Effector CD8-positive, alpha-beta T cell (primary cell): ENCODE measurements at regions not wholly inside any gene's neighbourhood (a gene's known extent, or its start where the extent isn't known, plus 50 kb on each side); places are given as distances from the start of the nearest gene placed in this dataset.

Source experiments
- DNase-seq: peaks from one replicate; lab custom pipeline; 2025; lab: John Stamatoyannopoulos, UW

- no peak for DNase-seq
Observed at GRCh38 chr2:2765839-2766495, 434.9 kb upstream of the MYT1L start.

GRCh38 chr2:2765176-2765800 is 434.2 kb upstream of the MYT1L start:
- DNase-seq: no peak

GRCh38 chr2:2764739-2765138 is 433.7 kb upstream of the MYT1L start:
- no peak for DNase-seq

GRCh38 chr2:2764001-2764355 is 432.9 kb upstream of the MYT1L start:
- DNase-seq: no peak

GRCh38 chr2:2763351-2764000 is 432.4 kb upstream of the MYT1L start:
- DNase-seq: no peak

GRCh38 chr2:2762913-2763312 is 431.8 kb upstream of the MYT1L start:
- no peak for DNase-seq

GRCh38 chr2:2762166-2762908 is 431.3 kb upstream of the MYT1L start:
- DNase-seq: no peak

GRCh38 chr2:2758793-2759367 is 427.8 kb upstream of the MYT1L start:
- DNase-seq: no peak

GRCh38 chr2:2757764-2758163 is 426.7 kb upstream of the MYT1L start:
- DNase-seq: no peak

- no peak for DNase-seq
Observed at GRCh38 chr2:2756886-2757285, 425.8 kb upstream of the MYT1L start.

GRCh38 chr2:2755990-2756389 is 424.9 kb upstream of the MYT1L start:
- DNase-seq: no peak

GRCh38 chr2:2754940-2755339 is 423.9 kb upstream of the MYT1L start:
- no peak for DNase-seq

GRCh38 chr2:2751715-2752315 is 420.7 kb upstream of the MYT1L start:
- no peak for DNase-seq

GRCh38 chr2:2750867-2751714 is 420.0 kb upstream of the MYT1L start:
- DNase-seq: no peak

- no peak for DNase-seq
Observed at GRCh38 chr2:2749206-2749598, 418.1 kb upstream of the MYT1L start.

- no peak for DNase-seq
Observed at GRCh38 chr2:2748399-2749205, 417.5 kb upstream of the MYT1L start.

- no peak for DNase-seq
Observed at GRCh38 chr2:2747797-2748301, 416.8 kb upstream of the MYT1L start.

- DNase-seq: no peak
Observed at GRCh38 chr2:2746731-2747130, 415.7 kb upstream of the MYT1L start.

- DNase-seq: no peak
Observed at GRCh38 chr2:2744958-2745715, 414.1 kb upstream of the MYT1L start.
